ENCODE measurements at regions not wholly inside any gene's neighbourhood (a gene's known extent, or its start where the extent isn't known, plus 50 kb on each side); places are given as distances from the start of the nearest gene placed in this dataset.

GRCh38 chr16:19361587-19361986, 56.1 kb upstream of the TMC5 start:
- no peak for DNase-seq

- DNase-seq = peak in 20 of 56 donors; percentile 0 to 48 (median 24)
Measured at GRCh38 chr16:19363740-19364139, 53.9 kb upstream of the TMC5 start.

GRCh38 chr16:19365486-19365885, 52.2 kb upstream of the TMC5 start:
- no peak for DNase-seq

- DNase-seq = no peak
Measured at GRCh38 chr16:19366391-19366790, 51.3 kb upstream of the TMC5 start.

GRCh38 chr16:19367335-19367734, 50.3 kb upstream of the TMC5 start:
- DNase-seq = no peak
